Neuronal stem cell (in vitro differentiated cells): ENCODE measurements at regions not wholly inside any gene's neighbourhood (a gene's known extent, or its start where the extent isn't known, plus 50 kb on each side); places are given as distances from the start of the nearest gene placed in this dataset.

Experiments used
- DNase-seq: peaks from one replicate; pipeline ENCODE4 v3.0.0-alpha.2; 2013; ENCODE audit warnings: low spot score
- H2AFZ ChIP-seq: one replicate; pipeline ENCODE4 v1.6.1; 2013; ENCODE audit warnings: mild to moderate bottlenecking, low read length, inconsistent platforms
- H2AK5ac ChIP-seq: 2 replicates; pipeline ENCODE4 v1.6.1; 2013; ENCODE audit warnings: low read depth, mild to moderate bottlenecking, inconsistent platforms, low read length, moderate library complexity, mixed read lengths
- H2BK120ac ChIP-seq: 2 replicates; pipeline ENCODE4 v1.6.1; 2013; ENCODE audit warnings: low read depth, mild to moderate bottlenecking, inconsistent platforms, low read length, moderate library complexity, mixed read lengths
- H2BK12ac ChIP-seq: one replicate; pipeline ENCODE4 v1.6.1; 2013; ENCODE audit warnings: low read length, inconsistent platforms
- H2BK15ac ChIP-seq: 2 replicates; pipeline ENCODE4 v1.6.1; 2013; ENCODE audit warnings: mild to moderate bottlenecking, low read length, inconsistent platforms, mixed read lengths
- H2BK5ac ChIP-seq: one replicate; pipeline ENCODE4 v1.6.1; 2013; ENCODE audit warnings: inconsistent platforms, mild to moderate bottlenecking, low read length, moderate library complexity
- H3K14ac ChIP-seq: one replicate; pipeline ENCODE4 v1.6.1; 2013; ENCODE audit warnings: low read length, inconsistent platforms
- H3K18ac ChIP-seq: 2 replicates; pipeline ENCODE4 v1.6.1; 2013; ENCODE audit warnings: low read length, inconsistent platforms
- H3K23ac ChIP-seq: 2 replicates; pipeline ENCODE4 v1.6.1; 2013; ENCODE audit warnings: low read depth, mild to moderate bottlenecking, mixed read lengths, low read length, inconsistent platforms; ENCODE audit not compliant: poor library complexity
- H3K27ac ChIP-seq: replicated peaks from 3 replicates; pipeline ENCODE4 v1.5.1; 2013; ENCODE audit warnings: low read length, inconsistent platforms
- H3K27me3 ChIP-seq, 3 experiments: 2 replicates each; pipeline ENCODE4 v1.6.1; 2013; ENCODE audit warnings: low read length in 3 of 3, mild to moderate bottlenecking in 2 of 3, inconsistent platforms in 1 of 3, low read depth in 1 of 3, mixed read lengths in 1 of 3, moderate library complexity in 1 of 3; ENCODE audit not compliant: control insufficient read depth in 3 of 3, insufficient read depth in 3 of 3
- H3K36me3 ChIP-seq, 2 donors: replicated peaks in 1 of 2; 2 replicates each; pipeline ENCODE4 v1.6.1; 2013; ENCODE audit warnings: low read length in 2 of 2; ENCODE audit not compliant: control insufficient read depth in 2 of 2, insufficient read depth in 2 of 2
- H3K4ac ChIP-seq: 2 replicates; pipeline ENCODE4 v1.6.1; 2013; ENCODE audit warnings: inconsistent platforms, mild to moderate bottlenecking, low read length, moderate library complexity
- H3K4me1 ChIP-seq, 2 donors: 1 replicate in 1 of 2; 2 replicates in 1 of 2; pipeline ENCODE4 v1.6.1; 2013; ENCODE audit warnings: low read length in 2 of 2, low read depth in 1 of 2; ENCODE audit not compliant: control insufficient read depth in 2 of 2, insufficient read depth in 1 of 2
- H3K4me2 ChIP-seq: one replicate; pipeline ENCODE4 v1.6.1; 2013; ENCODE audit warnings: mild to moderate bottlenecking, low read length, inconsistent platforms; ENCODE audit not compliant: insufficient read depth, poor library complexity, severe bottlenecking
- H3K4me3 ChIP-seq, 2 donors: 2 replicates each; pipeline ENCODE4 v1.5.1; 2013; ENCODE audit warnings: low read length in 2 of 2, mild to moderate bottlenecking in 2 of 2, inconsistent platforms in 1 of 2, moderate library complexity in 1 of 2
- H3K79me1 ChIP-seq: one replicate; pipeline ENCODE4 v1.6.1; 2013; ENCODE audit warnings: low read depth, mild to moderate bottlenecking, inconsistent platforms, low read length, moderate library complexity
- H3K9ac ChIP-seq: one replicate; pipeline ENCODE4 v1.6.1; 2013; ENCODE audit warnings: mild to moderate bottlenecking, low read depth, low read length, inconsistent platforms; ENCODE audit not compliant: poor library complexity
- H3K9me3 ChIP-seq, 2 donors: replicated peaks in 1 of 2; 2 replicates each; pipeline versions ENCODE3 to v1.6.1; 2013; ENCODE audit warnings: low read length in 2 of 2, mild to moderate bottlenecking in 2 of 2, inconsistent platforms in 1 of 2, low read depth in 1 of 2, mixed read lengths in 1 of 2, moderate library complexity in 1 of 2; ENCODE audit not compliant: control insufficient read depth in 2 of 2, insufficient read depth in 1 of 2
- H4K8ac ChIP-seq: one replicate; pipeline ENCODE4 v1.6.1; 2013; ENCODE audit warnings: low read depth, mild to moderate bottlenecking, inconsistent platforms, low read length, moderate library complexity
- H4K91ac ChIP-seq: one replicate; pipeline ENCODE4 v1.6.1; 2013; ENCODE audit warnings: low read length, low read depth, mild to moderate bottlenecking, inconsistent platforms; ENCODE audit not compliant: poor library complexity
- WGBS, 2 donors: extraction: QIAGEN DNeasy Blood & Tissue Kit; methylation state at CpG; one replicate each; pipeline ENCODE4 v1.1.7; 2013; ENCODE audit warnings: missing lambda C conversion rate in 2 of 2, mixed read lengths in 1 of 2; ENCODE audit not compliant: insufficient read length in 2 of 2, insufficient replicate concordance in 1 of 2; ENCODE audit errors: extremely low coverage in 2 of 2; 5-methylcytosine and 5-hydroxymethylcytosine counted together

DNA sequence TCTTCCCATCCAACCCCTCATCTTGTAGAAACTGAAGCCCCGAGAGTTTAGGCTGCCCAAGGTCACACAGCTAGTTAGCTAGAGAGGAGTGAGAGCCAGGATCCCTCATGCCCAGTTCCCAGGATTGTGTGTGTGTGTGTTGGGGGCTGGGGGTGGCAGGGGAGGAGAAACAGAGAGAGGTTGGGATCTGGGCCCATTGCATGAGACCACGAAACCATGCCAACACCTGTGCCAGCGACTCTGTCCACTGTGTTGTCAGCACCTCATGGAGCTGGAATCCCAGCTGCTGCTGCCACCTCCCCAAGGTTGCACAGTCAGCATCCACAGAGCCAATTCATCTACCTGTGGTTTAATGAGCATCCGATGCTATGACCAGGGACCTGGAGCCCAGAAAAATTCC, 115.4 kb upstream of the ZC3H12A start:
- Histone ChIP-seq H2AFZ (no peak overlapping the region), H3K18ac (no peak overlapping the region), H3K23ac (no peak overlapping the region), H3K9ac (no peak overlapping the region), H3K4me3 (no peak overlapping the region), H3K36me3 (no peaks in the 10 kb centered on the region), H2AK5ac (no peak overlapping the region), H2BK120ac (no peak overlapping the region), H2BK15ac (no peak overlapping the region), H3K14ac (no peak overlapping the region), H2BK12ac (no peak overlapping the region), H3K27ac (no peak overlapping the region), H3K4me1 (peaks cover 0 to 6% of the 10 kb centered on the region in 2 donors), H3K79me1 (no peaks in the 10 kb centered on the region), H4K8ac (no peak overlapping the region), H3K4me2 (no peak overlapping the region), H3K9me3 (no peaks in the 10 kb centered on the region), H4K91ac (no peak overlapping the region), H3K4ac (no peak overlapping the region), H2BK5ac (no peak overlapping the region), H3K27me3 (peaks cover 0 to 21% (median 0%) of the 10 kb centered on the region in 3 experiments)
- no peak for DNase-seq
- no CpG with 5 or more reads among the region's 4 CpGs for WGBS, 2 donors

GRCh38 chr1:37360011-37360410, 114.4 kb upstream of the ZC3H12A start:
- DNase-seq = no peak

GRCh38 chr1:37362594-37363385, 111.6 kb upstream of the ZC3H12A start:
- Histone ChIP-seq H3K79me1 (no peaks in the 10 kb centered on the region), H2AK5ac (no peak overlapping the region), H2BK15ac (no peak overlapping the region), H3K9ac (no peak overlapping the region), H3K4ac (no peak overlapping the region), H2BK5ac (no peak overlapping the region), H3K27me3 (peaks cover 0 to 16% (median 0%) of the 10 kb centered on the region in 3 experiments), H4K91ac (no peak overlapping the region), H2BK120ac (no peak overlapping the region), H2BK12ac (no peak overlapping the region), H2AFZ (no peak overlapping the region), H3K4me3 (no peak overlapping the region), H3K27ac (no peak overlapping the region), H3K9me3 (no peaks in the 10 kb centered on the region), H3K4me2 (no peak overlapping the region), H3K23ac (no peak overlapping the region), H4K8ac (no peak overlapping the region), H3K18ac (no peak overlapping the region), H3K4me1 (peaks cover 0 to 6% of the 10 kb centered on the region in 2 donors), H3K14ac (no peak overlapping the region), H3K36me3 (no peaks in the 10 kb centered on the region)
- DNase-seq = peak; percentile 30
- WGBS, 2 donors = no CpG with 5 or more reads among the region's 11 CpGs

More at GRCh38 chr1:37360011-37360410, 114.4 kb upstream of the ZC3H12A start:
- Histone ChIP-seq H3K36me3 (no peaks in the 10 kb centered on the region), H3K4me3 (no peak overlapping the region), H3K9me3 (no peaks in the 10 kb centered on the region), H3K18ac (no peak overlapping the region), H3K79me1 (no peaks in the 10 kb centered on the region), H4K8ac (no peak overlapping the region), H2AFZ (no peak overlapping the region), H2BK120ac (no peak overlapping the region), H2BK5ac (no peak overlapping the region), H2BK12ac (no peak overlapping the region), H3K4me2 (no peak overlapping the region), H3K14ac (no peak overlapping the region), H4K91ac (no peak overlapping the region), H3K4me1 (peaks cover 0 to 6% of the 10 kb centered on the region in 2 donors), H3K23ac (no peak overlapping the region), H3K9ac (no peak overlapping the region), H2AK5ac (no peak overlapping the region), H3K27me3 (peaks cover 0 to 21% (median 0%) of the 10 kb centered on the region in 3 experiments), H2BK15ac (no peak overlapping the region), H3K4ac (no peak overlapping the region), H3K27ac (no peak overlapping the region)
- WGBS, 2 donors = no CpG with 5 or more reads among the region's 6 CpGs

DNA sequence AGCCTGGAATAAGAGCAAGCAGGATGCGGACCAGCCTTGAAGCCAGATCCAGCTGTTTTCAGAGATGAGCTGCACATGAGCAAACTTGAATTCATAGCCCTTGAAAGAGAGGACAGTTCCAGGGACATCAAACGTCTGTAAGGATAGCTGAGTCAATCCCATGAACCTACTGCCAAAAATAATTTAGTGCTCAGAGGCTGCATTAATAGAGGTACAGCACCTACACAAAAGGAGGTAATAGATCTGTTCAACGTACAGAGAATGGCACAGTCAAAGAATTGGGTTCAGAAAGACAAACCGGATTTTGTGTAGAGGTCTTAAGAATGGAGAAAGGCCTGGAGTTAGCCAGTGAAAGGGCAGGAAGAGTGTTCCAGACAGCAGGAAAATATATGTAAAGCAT, 110.8 kb upstream of the ZC3H12A start:
- no peak overlapping the region for H2BK5ac ChIP-seq
- H3K27ac ChIP-seq = no peak overlapping the region
- no peak overlapping the region for H3K18ac ChIP-seq
- H3K79me1 ChIP-seq = no peaks in the 10 kb centered on the region
- WGBS, 2 donors = no CpG with 5 or more reads among the region's 4 CpGs
- no peak overlapping the region for H3K14ac ChIP-seq
- H3K4me3 ChIP-seq = no peak overlapping the region
- no peak overlapping the region for H2BK15ac ChIP-seq
- no peak overlapping the region for H2BK120ac ChIP-seq
- no peak overlapping the region for H4K8ac ChIP-seq
- no peak for DNase-seq
- peaks cover 0 to 6% of the 10 kb centered on the region in 2 donors for H3K4me1 ChIP-seq
- no peak overlapping the region for H2AK5ac ChIP-seq
- no peak overlapping the region for H3K23ac ChIP-seq
- H2BK12ac ChIP-seq = no peak overlapping the region
- peaks cover 0 to 16% (median 0%) of the 10 kb centered on the region in 3 experiments for H3K27me3 ChIP-seq
- no peaks in the 10 kb centered on the region for H3K9me3 ChIP-seq
- no peak overlapping the region for H3K9ac ChIP-seq
- no peak overlapping the region for H2AFZ ChIP-seq
- no peaks in the 10 kb centered on the region for H3K36me3 ChIP-seq
- H3K4ac ChIP-seq = no peak overlapping the region
- no peak overlapping the region for H3K4me2 ChIP-seq
- no peak overlapping the region for H4K91ac ChIP-seq
